Bronchial epithelial cell (primary cell): ENCODE measurements at regions not wholly inside any gene's neighbourhood (a gene's known extent, or its start where the extent isn't known, plus 50 kb on each side); places are given as distances from the start of the nearest gene placed in this dataset.
A peak's percentile ranks its signal among the peaks of the same experiment; 100 is the strongest.

Experiments
- DNase-seq: peaks from one replicate; pipeline ENCODE4 v3.0.0-alpha.2; 2010; ENCODE audit warnings: low read depth
- FAIRE-seq: peaks from 2 replicates; lab custom pipeline; 2011; peaks lifted over from hg19 to GRCh38; lab: Jason Lieb, UNC
- H3K27me3 ChIP-seq: 2 replicates; pipeline ENCODE4 v1.5.1; 2011; ENCODE audit warnings: low read length; ENCODE audit not compliant: control insufficient read depth, insufficient read depth
- H3K36me3 ChIP-seq: 2 replicates; pipeline ENCODE4 v1.5.1; 2011; ENCODE audit warnings: low read length; ENCODE audit not compliant: control insufficient read depth, insufficient read depth
- H3K4me3 ChIP-seq: 2 replicates; pipeline ENCODE4 v1.5.1; 2011; ENCODE audit warnings: mild to moderate bottlenecking, low read depth, low read length, control low read depth
- CTCF ChIP-seq: IDR thresholded peaks from 2 replicates; pipeline ENCODE4 v1.5.1; 2011; ENCODE audit warnings: mild to moderate bottlenecking, moderate library complexity, low read length, control low read depth, inconsistent platforms; ENCODE audit not compliant: insufficient read depth, severe bottlenecking

GRCh38 chr3:775178-775880 is 317.5 kb upstream of the CNTN6 start:
- H3K27me3 ChIP-seq: no peaks in the 10 kb centered on the region
- no peak for TF ChIP-seq CTCF
- H3K36me3 ChIP-seq: no peaks in the 10 kb centered on the region
- FAIRE-seq: no peak
- DNase-seq: peak; percentile 52
- H3K4me3 ChIP-seq: no peak overlapping the region

- FAIRE-seq (no peak), DNase-seq (no peak)
- Histone ChIP-seq H3K4me3 (no peak overlapping the region), H3K36me3 (no peaks in the 10 kb centered on the region), H3K27me3 (no peaks in the 10 kb centered on the region)
- no peak for TF ChIP-seq CTCF
These were observed 312.3 kb upstream of the CNTN6 start for GRCh38 chr3:780505-780904.

GRCh38 chr3:791442-791841 is 301.4 kb upstream of the CNTN6 start:
- H3K4me3 ChIP-seq: no peak overlapping the region
- DNase-seq (no peak), FAIRE-seq (no peak)
- no peaks in the 10 kb centered on the region for H3K27me3 ChIP-seq
- TF ChIP-seq CTCF: no peak
- H3K36me3 ChIP-seq: no peaks in the 10 kb centered on the region

DNA sequence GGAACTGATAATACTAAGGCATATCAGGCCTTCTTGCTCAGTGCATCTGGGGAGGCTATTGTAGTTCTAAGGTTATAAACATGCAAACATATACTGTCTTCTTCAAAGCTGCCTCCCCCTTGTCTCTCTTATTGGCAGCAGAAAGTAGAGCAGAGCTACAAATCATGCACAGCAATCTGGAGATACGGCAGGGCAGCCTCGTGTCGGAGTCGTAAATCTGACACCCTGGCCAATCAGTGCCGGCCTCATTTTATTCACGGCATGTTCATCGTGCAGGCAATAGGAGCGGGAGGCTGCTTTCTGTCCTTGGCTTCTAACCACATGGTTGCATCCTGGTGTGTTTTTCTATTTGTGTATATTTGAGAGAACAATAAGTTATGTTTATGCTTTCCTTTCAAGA is 300.2 kb upstream of the CNTN6 start:
- no peak for FAIRE-seq
- H3K36me3 ChIP-seq: no peaks in the 10 kb centered on the region
- DNase-seq: no peak
- no peak overlapping the region for H3K4me3 ChIP-seq
- no peaks in the 10 kb centered on the region for H3K27me3 ChIP-seq
- no peak for TF ChIP-seq CTCF

GRCh38 chr3:804211-804610 is 288.6 kb upstream of the CNTN6 start:
- TF ChIP-seq CTCF: no peak
- FAIRE-seq (no peak), DNase-seq (no peak)
- Histone ChIP-seq H3K27me3 (no peaks in the 10 kb centered on the region), H3K36me3 (no peaks in the 10 kb centered on the region), H3K4me3 (no peak overlapping the region)

DNA sequence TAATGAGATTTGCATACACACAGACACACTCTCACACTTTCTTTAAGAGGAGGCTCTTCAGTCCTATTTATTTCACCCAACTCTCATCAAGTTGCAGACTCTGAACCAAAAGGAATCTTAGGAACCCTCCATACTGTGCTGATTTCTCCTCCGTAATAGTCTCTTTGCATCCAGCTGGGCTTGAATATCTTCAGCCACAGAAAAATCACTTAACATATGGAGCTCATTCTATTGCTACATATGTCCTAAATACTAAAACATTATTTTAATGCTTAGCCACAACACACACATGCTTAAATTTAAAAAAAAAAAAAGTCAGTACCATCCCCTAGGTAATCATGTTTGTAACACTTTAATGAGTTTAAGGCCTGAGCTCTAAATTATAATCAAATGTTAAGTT is 287.5 kb upstream of the CNTN6 start:
- H3K36me3 ChIP-seq: no peaks in the 10 kb centered on the region
- H3K27me3 ChIP-seq: no peaks in the 10 kb centered on the region
- no peak for TF ChIP-seq CTCF
- FAIRE-seq: no peak
- H3K4me3 ChIP-seq: no peak overlapping the region
- no peak for DNase-seq
